HCT116 (cell line): ENCODE measurements at regions not wholly inside any gene's neighbourhood (a gene's known extent, or its start where the extent isn't known, plus 50 kb on each side); places are given as distances from the start of the nearest gene placed in this dataset.

Experiments used
- ATAC-seq: fragments of 200-7000 bp; cut with Tn5 transposase; 2 replicates; pipeline ENCODE4 v1.9.1; 2020; ENCODE audit warnings: mild to moderate bottlenecking, moderate library complexity
- BruUV-seq: library from RNA; stranded (reverse); fragments of 400-500 nt; replicated peaks from 2 replicates; lab custom pipeline; 2021; lab: Mats Ljungman, UMichigan
- CTCF ChIA-PET: fragments of 300-600 bp; sonication (Branson Sonifier 250); formaldehyde crosslinking; loops from one replicate; lab custom pipeline; 2021; ENCODE audit warnings: antibody characterized with exemption; lab: Charles Lee
- POLR2A ChIA-PET: fragments of 300-600, 350-600 bp; sonication (Branson Sonifier 250); formaldehyde crosslinking; loops from one replicate; lab custom pipeline; 2021; ENCODE audit warnings: antibody characterized with exemption; lab: Charles Lee
- RAD21 ChIA-PET, 2 experiments: fragments of 300-600 bp; sonication (Branson Sonifier 250); formaldehyde crosslinking; loops; one replicate each; lab custom pipeline; 2023; ENCODE audit warnings: low total read pairs in 2 of 2; ENCODE audit not compliant: uncharacterized antibody in 2 of 2, unreplicated experiment in 2 of 2, low non-redundant PET in 1 of 2; lab: Charles Lee
- DNase-seq: peaks from one replicate; pipeline ENCODE4 v3.0.0-alpha.2; 2010; ENCODE audit warnings: low read depth, low spot score
- H2AFZ ChIP-seq: fragments of 200-600 bp; shearing (Covaris generic), sonication (generic); 2 replicates; pipeline ENCODE4 v1.6.1; 2017; ENCODE audit warnings: low read depth, mixed run types, mixed read lengths, antibody characterized with exemption, low read length; ENCODE audit not compliant: poor library complexity, severe bottlenecking
- H3K27ac ChIP-seq: 2 replicates; pipeline ENCODE4 v1.5.1; 2012; ENCODE audit warnings: low read depth, low read length
- H3K27me3 ChIP-seq: fragments of 200-600 bp; sonication (generic); 2 replicates; pipeline ENCODE4 v1.6.1; 2016; ENCODE audit warnings: mixed run types, low read length, mixed read lengths; ENCODE audit not compliant: insufficient read depth
- H3K36me3 ChIP-seq, 2 experiments: fragments of 200-500 bp in 1 of 2; fragments of 200-600 bp in 1 of 2; sonication (Bioruptor generic) in 1 of 2; sonication (generic) in 1 of 2; 2 replicates each; pipeline versions ENCODE4 v1.5.1 to v1.6.1; 2014 to 2016; ENCODE audit warnings: low read length in 2 of 2, inconsistent platforms in 1 of 2, mixed read lengths in 1 of 2, mixed run types in 1 of 2; ENCODE audit not compliant: insufficient read depth in 2 of 2, control insufficient read depth in 1 of 2
- H3K4me1 ChIP-seq, 2 experiments: fragments of 200-600 bp in 1 of 2; sonication (generic) in 1 of 2; 2 replicates each; pipeline versions ENCODE4 v1.5.1 to v1.6.1; 2012 to 2017; ENCODE audit warnings: low read length in 2 of 2, inconsistent platforms in 1 of 2, mild to moderate bottlenecking in 1 of 2, mixed read lengths in 1 of 2, mixed run types in 1 of 2, moderate library complexity in 1 of 2; ENCODE audit not compliant: insufficient read depth in 2 of 2, control insufficient read depth in 1 of 2
- H3K4me2 ChIP-seq: fragments of 200-600 bp; sonication (generic); 2 replicates; pipeline ENCODE4 v1.6.1; 2017; ENCODE audit warnings: mixed run types, low read length, mixed read lengths
- H3K4me3 ChIP-seq, 2 experiments: fragments of 200-600 bp in 1 of 2; sonication (generic) in 1 of 2; replicated peaks in 1 of 2; 2 replicates each; pipeline ENCODE4 v1.5.1; 2011 to 2016; ENCODE audit warnings: low read length in 2 of 2, control low read depth in 1 of 2, low read depth in 1 of 2, mild to moderate bottlenecking in 1 of 2, mixed read lengths in 1 of 2, mixed run types in 1 of 2
- H3K79me2 ChIP-seq: fragments of 200-600 bp; sonication (generic); 2 replicates; pipeline ENCODE4 v1.6.1; 2017; ENCODE audit warnings: mild to moderate bottlenecking, mixed run types, low read length, moderate library complexity, mixed read lengths; ENCODE audit not compliant: insufficient read depth
- H3K9ac ChIP-seq: fragments of 200-600 bp; sonication (generic); 2 replicates; pipeline ENCODE4 v1.6.1; 2016; ENCODE audit warnings: low read length, mixed read lengths
- H3K9me2 ChIP-seq: fragments of 200-600 bp; sonication (generic), shearing (Covaris generic); 2 replicates; pipeline ENCODE4 v1.6.1; 2017; ENCODE audit warnings: mixed run types, mild to moderate bottlenecking, moderate library complexity; ENCODE audit not compliant: insufficient read depth
- H3K9me3 ChIP-seq, 2 experiments: fragments of 200-500 bp in 1 of 2; fragments of 200-600 bp in 1 of 2; sonication (Bioruptor generic) in 1 of 2; sonication (generic) in 1 of 2; 2 replicates each; pipeline ENCODE4 v1.6.1; 2014 to 2017; ENCODE audit warnings: low read length in 2 of 2, mixed read lengths in 2 of 2, inconsistent platforms in 1 of 2, low read depth in 1 of 2, mild to moderate bottlenecking in 1 of 2, mixed run types in 1 of 2, moderate library complexity in 1 of 2; ENCODE audit not compliant: control insufficient read depth in 1 of 2, insufficient read depth in 1 of 2
- H4K20me1 ChIP-seq: fragments of 200-600 bp; sonication (generic), shearing (Covaris generic); 2 replicates; pipeline ENCODE4 v1.6.1; 2017; ENCODE audit warnings: mixed run types, mild to moderate bottlenecking, moderate library complexity; ENCODE audit not compliant: insufficient read depth
- CBX3 ChIP-seq: IDR thresholded peaks from 2 replicates; pipeline ENCODE4 v1.6.1; 2012; ENCODE audit warnings: low read depth
- CEBPB ChIP-seq: IDR thresholded peaks from 2 replicates; pipeline ENCODE4 v1.6.1; 2012; ENCODE audit warnings: low read depth
- EGR1 ChIP-seq: IDR thresholded peaks from 2 replicates; pipeline ENCODE4 v1.6.1; 2012; ENCODE audit warnings: low read depth
- ELF1 ChIP-seq: IDR thresholded peaks from 2 replicates; pipeline ENCODE4 v1.6.1; 2012; ENCODE audit warnings: low read depth, borderline replicate concordance
- EZH2 ChIP-seq: fragments of 200-600 bp; sonication (generic); IDR thresholded peaks from 2 replicates; pipeline ENCODE4 v1.6.1; 2017; ENCODE audit warnings: antibody characterized with exemption, mixed run types
- EZH2phosphoT487 ChIP-seq: fragments of 200-600 bp; IDR thresholded peaks from 2 replicates; pipeline ENCODE4 v1.6.1; 2018; ENCODE audit warnings: antibody characterized with exemption, borderline replicate concordance
- FOSL1 ChIP-seq: IDR thresholded peaks from 2 replicates; pipeline ENCODE4 v1.6.1; 2012; ENCODE audit warnings: low read depth
- JUND ChIP-seq: IDR thresholded peaks from 2 replicates; pipeline ENCODE4 v1.6.1; 2012
- POLR2A ChIP-seq: IDR thresholded peaks from 2 replicates; pipeline ENCODE4 v1.7.0; 2011; ENCODE audit warnings: borderline replicate concordance; ENCODE audit not compliant: insufficient read depth, insufficient read length; ENCODE audit errors: extremely low read depth
- REST ChIP-seq: IDR thresholded peaks from 2 replicates; pipeline ENCODE4 v1.6.1; 2012; ENCODE audit warnings: low read depth
- SIN3A ChIP-seq: IDR thresholded peaks from 2 replicates; pipeline ENCODE4 v1.6.1; 2012; ENCODE audit warnings: low read depth
- TCF7L2 ChIP-seq: IDR thresholded peaks from 2 replicates; pipeline ENCODE4 v1.7.0; 2011; ENCODE audit warnings: borderline replicate concordance, inconsistent platforms; ENCODE audit not compliant: insufficient read depth, insufficient read length; ENCODE audit errors: extremely low read depth
- YY1 ChIP-seq: IDR thresholded peaks from 2 replicates; pipeline ENCODE4 v1.6.1; 2011; ENCODE audit warnings: low read length, low read depth, moderate library complexity, mild to moderate bottlenecking; ENCODE audit not compliant: insufficient replicate concordance; ENCODE audit errors: extremely low read depth
- ZBTB33 ChIP-seq: IDR thresholded peaks from 2 replicates; pipeline ENCODE4 v1.6.1; 2011; ENCODE audit warnings: mild to moderate bottlenecking, low read length, moderate library complexity; ENCODE audit not compliant: insufficient replicate concordance; ENCODE audit errors: extremely low read depth
- ZFX ChIP-seq: fragments of 450-650 bp; IDR thresholded peaks from 2 replicates; pipeline ENCODE4 v1.6.1; 2017
- ZNF274 ChIP-seq: fragments of 200-500 bp; sonication (Bioruptor generic); IDR thresholded peaks from 2 replicates; pipeline ENCODE4 v1.6.1; 2014; ENCODE audit warnings: mild to moderate bottlenecking, low read depth, low read length, inconsistent platforms
- intact Hi-C: fragments of 100-400 bp; cut with micrococcal nuclease; formaldehyde crosslinking; loops from 2 replicates; pipeline ENCODE4 v1.10.0; 2022
- TF ChIP-seq, protein P1 (sequence below): IDR thresholded peaks from 2 replicates; pipeline ENCODE4 v1.6.1; 2012

- TF ChIP-seq SIN3A = no peak
- no peak for TF ChIP-seq CEBPB
- no peak for TF ChIP-seq EZH2phosphoT487
- no peak for TF ChIP-seq TCF7L2
- no peak for TF ChIP-seq YY1
- TF ChIP-seq FOSL1 = no peak
- no peak for TF ChIP-seq ZBTB33
- TF ChIP-seq POLR2A = no peak
- no peak for TF ChIP-seq ZFX
Measured at GRCh38 chr6:118372413-118372812, 175.7 kb upstream of the PLN start (continued).

- DNase-seq (no peak), ATAC-seq (no peak)
- H3K27me3 ChIP-seq = no peaks in the 10 kb centered on the region
- no peaks in the 10 kb centered on the region for H3K4me1 ChIP-seq
- no peaks in the 10 kb centered on the region for H3K36me3 ChIP-seq
- no TSS peak for BruUV-seq
- RAD21 ChIA-PET = no interaction called here
- no peak overlapping the region for H3K4me3 ChIP-seq
- H3K9me2 ChIP-seq = no peaks in the 10 kb centered on the region
- H3K27ac ChIP-seq = no peak overlapping the region
- no peaks in the 10 kb centered on the region for H3K79me2 ChIP-seq
- TF ChIP-seq EZH2phosphoT487 = no peak
- no peak for TF ChIP-seq CBX3
- TF ChIP-seq EGR1 = no peak
- TF ChIP-seq TCF7L2 = no peak
- no peak for TF ChIP-seq ELF1
- no peak for TF ChIP-seq ZFX
- no peak for TF ChIP-seq JUND
- no peak for TF ChIP-seq REST
- TF ChIP-seq EZH2 = no peak
- TF ChIP-seq, protein P1, sequence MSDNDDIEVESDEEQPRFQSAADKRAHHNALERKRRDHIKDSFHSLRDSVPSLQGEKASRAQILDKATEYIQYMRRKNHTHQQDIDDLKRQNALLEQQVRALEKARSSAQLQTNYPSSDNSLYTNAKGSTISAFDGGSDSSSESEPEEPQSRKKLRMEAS = no peak
- no peak for TF ChIP-seq POLR2A
- TF ChIP-seq ZNF274 = no peak
- no peak for TF ChIP-seq CEBPB
- TF ChIP-seq YY1 = no peak
- TF ChIP-seq, all 23 proteins: peak for 0
- intact Hi-C loops = no loop called here
- Histone ChIP-seq H3K4me2 (no peak overlapping the region), H4K20me1 (no peaks in the 10 kb centered on the region), H3K9me3 (no peaks in the 10 kb centered on the region), H2AFZ (no peak overlapping the region), H3K9ac (no peak overlapping the region)
- ChIA-PET POLR2A (no interaction called here), CTCF (no interaction called here)
Measured at GRCh38 chr6:118377711-118378414, 170.2 kb upstream of the PLN start.
